ENCODE measurements at regions not wholly inside any gene's neighbourhood (a gene's known extent, or its start where the extent isn't known, plus 50 kb on each side); places are given as distances from the start of the nearest gene placed in this dataset.

DNA sequence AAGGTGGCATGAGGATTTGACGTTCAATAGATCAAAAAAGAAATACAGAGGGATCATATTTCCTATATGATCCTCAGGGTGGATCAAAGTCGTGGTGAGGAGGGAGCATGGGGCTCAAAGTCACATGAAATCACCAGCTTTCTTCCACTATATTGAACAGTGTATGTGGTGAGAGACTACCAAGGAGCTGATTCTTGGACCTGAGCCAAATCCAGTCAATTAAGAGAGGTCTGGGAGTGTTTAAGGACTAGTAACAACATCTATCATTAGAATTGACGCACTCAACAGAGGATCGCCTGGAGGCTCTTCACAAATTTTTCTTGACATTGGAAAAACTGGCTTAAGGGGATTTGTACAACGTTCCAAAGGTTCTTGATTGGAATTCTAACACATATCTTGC is 267.7 kb upstream of the PROX1 start:
- Mint-ChIP-seq H3K9me3 (peaks cover 4% of the 10 kb centered on the region), H3K36me3 (no peaks in the 10 kb centered on the region), H3K4me3 (no peak overlapping the region), H3K27ac (no peak overlapping the region), H3K4me1 (peaks cover 11% of the 10 kb centered on the region), H3K27me3 (ENCODE audit: low read depth) (peaks cover 39% of the 10 kb centered on the region)
- no peak for DNase-seq (ENCODE audit: low spot score in 2 of 2, unreplicated experiment in 2 of 2)
- TF ChIP-seq, protein P1, sequence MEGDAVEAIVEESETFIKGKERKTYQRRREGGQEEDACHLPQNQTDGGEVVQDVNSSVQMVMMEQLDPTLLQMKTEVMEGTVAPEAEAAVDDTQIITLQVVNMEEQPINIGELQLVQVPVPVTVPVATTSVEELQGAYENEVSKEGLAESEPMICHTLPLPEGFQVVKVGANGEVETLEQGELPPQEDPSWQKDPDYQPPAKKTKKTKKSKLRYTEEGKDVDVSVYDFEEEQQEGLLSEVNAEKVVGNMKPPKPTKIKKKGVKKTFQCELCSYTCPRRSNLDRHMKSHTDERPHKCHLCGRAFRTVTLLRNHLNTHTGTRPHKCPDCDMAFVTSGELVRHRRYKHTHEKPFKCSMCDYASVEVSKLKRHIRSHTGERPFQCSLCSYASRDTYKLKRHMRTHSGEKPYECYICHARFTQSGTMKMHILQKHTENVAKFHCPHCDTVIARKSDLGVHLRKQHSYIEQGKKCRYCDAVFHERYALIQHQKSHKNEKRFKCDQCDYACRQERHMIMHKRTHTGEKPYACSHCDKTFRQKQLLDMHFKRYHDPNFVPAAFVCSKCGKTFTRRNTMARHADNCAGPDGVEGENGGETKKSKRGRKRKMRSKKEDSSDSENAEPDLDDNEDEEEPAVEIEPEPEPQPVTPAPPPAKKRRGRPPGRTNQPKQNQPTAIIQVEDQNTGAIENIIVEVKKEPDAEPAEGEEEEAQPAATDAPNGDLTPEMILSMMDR (IDR thresholded peaks at IDR 0.05; ENCODE audit: unreplicated experiment) = no peak

DNA sequence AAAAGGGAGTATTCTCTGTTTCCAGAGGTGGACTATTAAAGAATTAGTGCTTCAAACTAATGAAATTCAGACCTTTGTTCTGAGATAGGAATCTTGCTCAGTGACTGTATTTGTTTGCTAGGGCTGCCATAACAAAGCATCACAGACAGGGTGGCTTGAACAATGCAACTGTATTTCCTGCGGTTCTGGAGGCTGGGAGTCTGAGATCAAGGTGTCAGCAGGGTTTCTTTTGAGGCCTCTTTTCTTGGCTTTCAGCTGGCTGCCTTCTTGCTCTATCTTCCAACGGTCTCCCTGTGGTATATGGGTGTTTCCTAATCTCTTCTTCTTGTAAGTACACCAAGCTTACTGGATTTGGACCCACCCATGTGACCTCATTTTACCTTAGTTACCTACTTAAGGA is 264.6 kb upstream of the PROX1 start:
- Mint-ChIP-seq H3K9me3 (no peaks in the 10 kb centered on the region), H3K4me3 (no peak overlapping the region), H3K36me3 (no peaks in the 10 kb centered on the region), H3K4me1 (peaks cover 15% of the 10 kb centered on the region), H3K27ac (no peak overlapping the region), H3K27me3 (ENCODE audit: low read depth) (peaks cover 34% of the 10 kb centered on the region)
- no peak for DNase-seq (ENCODE audit: low spot score in 2 of 2, unreplicated experiment in 2 of 2)
- TF ChIP-seq, protein P1 (IDR thresholded peaks at IDR 0.05; ENCODE audit: unreplicated experiment) = no peak

DNA sequence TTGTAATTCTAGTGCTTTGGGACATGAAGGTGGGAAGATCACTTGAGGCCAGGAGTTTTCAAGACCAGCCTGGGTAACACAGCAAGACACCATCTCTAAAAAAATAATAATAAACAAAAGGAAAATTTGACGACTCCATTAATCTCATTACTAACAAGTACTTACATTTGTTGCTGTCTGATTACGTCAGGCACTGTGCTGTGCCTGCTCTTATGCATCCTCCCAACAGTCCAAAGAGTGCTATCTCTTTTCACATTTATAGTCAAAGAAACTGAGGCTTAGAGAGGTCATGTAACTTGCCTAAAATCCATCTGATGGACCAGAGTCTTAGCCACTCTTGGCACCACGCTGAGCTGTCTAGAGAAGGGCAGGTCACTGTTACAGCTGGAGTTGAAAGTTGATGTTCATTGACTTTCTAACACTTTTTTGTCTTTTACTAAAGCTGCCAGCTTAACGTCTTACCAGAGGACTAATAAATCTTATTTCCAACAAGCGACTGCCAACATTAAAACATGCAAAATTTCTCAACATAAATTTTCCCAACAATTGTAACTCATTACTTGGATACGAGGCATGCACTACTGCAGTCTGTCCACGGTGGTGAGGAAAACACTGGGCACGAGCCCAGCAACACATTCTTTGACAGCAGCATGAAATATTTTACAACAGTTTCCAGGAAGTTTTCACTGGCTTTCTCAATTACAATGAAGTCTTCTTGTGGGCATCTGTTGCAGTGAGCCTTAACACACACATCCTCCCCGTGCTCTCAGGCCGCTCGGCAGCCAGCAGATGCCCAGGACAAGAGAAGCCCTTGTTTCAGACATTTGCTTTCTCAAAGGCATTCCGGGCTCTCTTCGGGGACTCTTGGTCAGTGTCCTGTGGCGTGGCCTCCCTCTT is 262.9 kb upstream of the PROX1 start:
- Mint-ChIP-seq H3K4me1 (peaks cover 14% of the 10 kb centered on the region), H3K27ac (no peak overlapping the region), H3K4me3 (no peak overlapping the region), H3K36me3 (no peaks in the 10 kb centered on the region), H3K9me3 (no peaks in the 10 kb centered on the region), H3K27me3 (ENCODE audit: low read depth) (peaks cover 27% of the 10 kb centered on the region)
- no peak for DNase-seq (ENCODE audit: low spot score in 2 of 2, unreplicated experiment in 2 of 2)
- TF ChIP-seq, protein P1 (IDR thresholded peaks at IDR 0.05; ENCODE audit: unreplicated experiment) = no peak

DNA sequence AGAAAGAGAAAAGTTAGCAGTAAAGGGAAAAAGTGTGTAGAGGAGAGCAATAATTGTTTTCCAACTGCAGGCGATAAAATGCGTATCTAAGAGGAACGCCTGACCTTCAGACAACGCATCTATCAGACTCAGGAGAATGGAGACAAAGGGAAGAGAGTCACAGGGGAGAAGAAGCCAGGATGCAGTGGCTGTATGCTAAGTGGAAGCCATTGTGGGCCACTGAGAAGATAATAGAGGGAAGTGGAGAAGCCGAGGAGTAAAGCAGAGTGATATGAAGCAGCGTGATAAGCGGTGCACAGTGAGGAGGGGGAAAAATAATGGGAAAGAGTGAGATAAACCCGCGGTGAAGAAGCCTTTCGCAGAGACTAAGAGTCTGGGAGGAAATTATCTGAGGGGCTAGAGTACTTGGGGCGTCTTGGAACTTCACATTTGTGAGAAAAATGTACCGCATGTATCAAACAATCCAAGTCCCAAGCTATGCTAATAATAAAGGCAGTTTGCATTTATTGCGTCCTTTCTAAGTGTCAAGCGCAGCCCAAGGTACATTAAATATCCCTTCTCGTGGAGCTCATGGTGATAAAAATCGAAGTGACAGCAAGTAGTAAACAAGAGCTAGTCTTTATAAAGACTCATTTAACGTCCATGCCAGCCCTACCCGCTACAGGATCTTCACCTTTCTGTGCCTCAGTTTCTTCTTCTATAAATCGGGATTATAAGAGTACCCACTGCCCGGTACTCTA is 259.8 kb upstream of the PROX1 start:
- no peak overlapping the region for H3K27ac Mint-ChIP-seq
- no peak overlapping the region for H3K4me3 Mint-ChIP-seq
- peaks cover 16% of the 10 kb centered on the region for H3K9me3 Mint-ChIP-seq
- DNase-seq (ENCODE audit: low spot score in 2 of 2, unreplicated experiment in 2 of 2) = no peak
- peaks cover 8% of the 10 kb centered on the region for H3K4me1 Mint-ChIP-seq
- H3K36me3 Mint-ChIP-seq = no peaks in the 10 kb centered on the region
- H3K27me3 Mint-ChIP-seq (ENCODE audit: low read depth) = peaks cover 15% of the 10 kb centered on the region
- TF ChIP-seq, protein P1 (IDR thresholded peaks at IDR 0.05; ENCODE audit: unreplicated experiment) = no peak

DNA sequence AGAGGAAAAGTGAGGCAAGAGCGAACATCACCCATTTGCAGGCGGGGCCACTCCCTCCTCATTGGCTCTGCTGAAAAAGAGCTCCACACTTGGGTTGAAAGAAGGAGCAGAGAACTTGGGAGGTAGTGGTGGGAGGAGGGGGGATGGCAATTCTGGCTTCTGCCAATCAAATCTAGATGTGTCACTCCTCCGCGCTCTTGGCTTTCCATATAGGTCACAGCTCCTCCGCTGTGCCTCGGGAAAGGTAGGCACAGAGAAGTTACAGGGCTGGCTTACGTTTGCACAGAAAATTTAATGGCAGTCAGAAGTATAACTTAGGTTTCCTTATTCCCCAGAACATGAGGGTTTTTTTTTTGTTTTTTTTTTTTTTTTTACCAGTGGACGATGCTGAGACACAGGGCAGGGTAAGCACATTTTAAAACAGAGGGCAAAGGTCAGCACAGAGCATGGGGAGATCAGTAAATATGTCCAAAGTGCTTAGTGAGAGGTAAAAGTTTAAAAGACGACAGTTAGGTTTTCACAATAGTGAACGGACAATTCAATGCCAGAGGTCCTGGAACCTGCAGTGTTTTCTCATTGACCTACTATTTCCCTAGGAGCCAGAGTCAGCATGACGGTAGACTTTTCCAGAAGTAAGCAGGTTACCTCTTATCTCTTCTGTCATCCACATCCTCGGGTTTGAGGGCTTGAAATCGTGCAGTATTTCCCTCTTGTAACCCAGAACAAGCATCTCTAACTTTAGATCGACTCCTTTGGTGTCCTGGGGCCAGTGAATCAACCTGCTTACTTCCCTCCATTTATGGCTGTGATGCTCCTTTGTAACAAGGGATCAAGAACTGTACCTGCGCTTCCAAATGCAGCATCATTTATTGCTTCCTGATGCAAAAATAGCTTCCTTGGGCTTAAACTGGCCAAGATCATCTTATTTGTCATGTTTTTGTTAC is 258.9 kb upstream of the PROX1 start:
- TF ChIP-seq, protein P1 (IDR thresholded peaks at IDR 0.05; ENCODE audit: unreplicated experiment) = no peak
- H3K9me3 Mint-ChIP-seq = peaks cover 16% of the 10 kb centered on the region
- DNase-seq (ENCODE audit: low spot score in 2 of 2, unreplicated experiment in 2 of 2) = no peak
- H3K4me1 Mint-ChIP-seq = peaks cover 8% of the 10 kb centered on the region
- H3K4me3 Mint-ChIP-seq = no peak overlapping the region
- no peaks in the 10 kb centered on the region for H3K36me3 Mint-ChIP-seq
- H3K27me3 Mint-ChIP-seq (ENCODE audit: low read depth) = peaks cover 10% of the 10 kb centered on the region
- no peak overlapping the region for H3K27ac Mint-ChIP-seq

All from mesothelial cell of epicardium (in vitro differentiated cells).